NCI-H524 treated with DMSO at 0.1 percent for 48 hours (cell line): ENCODE measurements at regions not wholly inside any gene's neighbourhood (a gene's known extent, or its start where the extent isn't known, plus 50 kb on each side); places are given as distances from the start of the nearest gene placed in this dataset.
A peak's percentile ranks its signal among the peaks of the same experiment; 100 is the strongest.
"Not testable (repeated sequence)": the region's sequence is repeated elsewhere in the genome, so short reads cannot be mapped to it uniquely, and the experiment has no call there.

Source experiments
- DNase-seq: peaks from one replicate; lab custom pipeline; 2025; lab: John Stamatoyannopoulos, UW

DNA sequence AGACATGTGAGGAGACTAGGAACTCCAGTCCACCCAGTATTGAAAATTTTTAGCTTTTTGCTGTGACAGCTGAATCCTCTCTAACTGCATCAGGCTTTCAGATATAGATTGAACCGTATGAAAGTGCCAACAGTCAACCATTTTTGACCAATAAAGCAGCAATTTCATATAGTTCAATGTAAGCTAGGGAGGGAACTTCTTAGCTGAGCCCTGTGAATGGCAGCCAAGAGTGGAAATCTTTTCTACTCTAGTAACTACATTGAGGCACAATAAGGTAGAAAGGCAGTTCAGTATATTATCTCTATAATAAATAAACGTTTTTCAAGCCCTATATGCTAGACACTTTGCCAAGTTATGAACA is 96.3 kb upstream of the TANK start:
- DNase-seq: no peak

DNA sequence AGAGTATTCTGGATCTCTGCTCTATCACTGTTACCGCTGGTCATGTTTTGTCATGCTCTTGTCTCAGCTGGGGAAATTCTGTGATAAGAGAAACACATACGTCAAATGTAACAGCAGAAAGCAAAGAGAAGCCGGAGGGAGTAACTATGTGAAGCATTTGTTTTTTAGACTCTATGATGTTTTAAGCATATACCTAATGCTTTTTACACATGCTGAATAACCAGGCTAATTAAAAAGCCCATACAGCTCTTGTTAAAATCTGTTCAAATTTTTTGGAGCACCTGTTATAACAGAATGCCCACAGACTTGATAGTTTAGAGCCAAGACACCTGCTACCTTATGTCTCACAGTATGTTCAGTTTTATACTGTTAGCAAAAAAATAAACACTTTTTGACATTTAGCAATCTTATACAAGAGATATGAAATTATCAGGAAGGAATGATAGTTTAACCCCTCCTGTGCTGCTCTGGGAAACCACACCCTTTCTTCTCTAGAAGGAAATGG is 92.3 kb upstream of the TANK start:
- peak; percentile 31 for DNase-seq

DNA sequence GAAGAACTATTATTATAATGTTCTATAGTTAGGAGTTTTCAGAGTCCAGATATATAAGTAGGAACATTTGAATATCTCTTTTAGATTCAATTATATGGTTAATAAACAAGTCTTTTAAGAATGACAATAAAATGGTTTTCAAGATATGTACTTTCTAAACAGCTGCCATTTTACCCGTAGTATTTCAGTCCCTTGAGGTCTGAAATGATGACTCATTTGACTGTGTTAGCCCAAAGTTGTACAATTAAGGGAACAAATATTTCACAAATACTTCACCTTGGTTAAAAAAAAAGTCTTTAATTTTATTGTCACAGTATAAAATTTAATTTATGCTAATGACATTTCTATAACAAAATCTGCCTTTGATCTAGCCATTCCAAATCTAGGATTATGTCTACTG is 91.6 kb upstream of the TANK start:
- DNase-seq: no peak

- no peak for DNase-seq
Observed at GRCh38 chr2:161070693-161071479, 89.3 kb upstream of the TANK start.

- DNase-seq: not testable (repeated sequence)
Observed at GRCh38 chr2:161072436-161072835, 87.8 kb upstream of the TANK start.

DNA sequence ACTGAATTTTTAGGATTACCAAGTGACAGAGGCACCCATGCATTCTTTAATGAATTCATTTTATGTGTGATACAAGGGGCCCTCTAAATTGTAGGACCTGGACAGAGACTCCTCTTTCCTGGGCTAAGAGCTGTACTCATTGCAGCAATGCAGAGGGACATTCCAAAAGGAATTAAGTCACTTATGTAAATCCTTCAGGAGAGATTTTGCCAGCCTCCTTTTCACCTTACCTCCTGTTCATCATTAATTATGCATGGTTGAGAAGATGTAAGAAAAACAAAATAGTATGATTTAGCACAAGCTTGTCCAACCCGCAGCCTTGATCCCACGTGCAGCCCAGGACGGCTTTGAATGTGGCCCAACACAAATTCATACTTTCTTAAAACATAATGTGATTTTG is 84.5 kb upstream of the TANK start:
- DNase-seq: no peak

DNA sequence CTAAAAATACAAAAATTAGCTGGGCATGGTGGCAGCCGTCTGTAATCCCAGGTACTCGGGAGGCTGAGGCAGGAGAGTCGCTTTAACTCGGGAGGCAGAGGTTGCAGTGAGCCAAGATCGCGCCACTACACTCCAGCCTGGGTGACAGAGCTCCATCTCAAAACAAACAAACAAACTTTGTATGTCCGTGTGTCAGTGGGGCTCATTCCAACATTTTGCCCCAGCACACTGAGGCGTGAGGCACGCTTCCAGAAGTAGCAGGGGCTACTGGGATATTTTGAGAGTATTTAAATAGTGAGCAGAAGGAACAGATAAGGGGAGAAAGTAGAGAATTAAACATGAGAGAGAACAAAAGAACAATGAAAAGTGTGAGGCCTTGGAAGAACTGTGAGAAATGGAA is 83.3 kb upstream of the TANK start:
- DNase-seq: no peak

DNA sequence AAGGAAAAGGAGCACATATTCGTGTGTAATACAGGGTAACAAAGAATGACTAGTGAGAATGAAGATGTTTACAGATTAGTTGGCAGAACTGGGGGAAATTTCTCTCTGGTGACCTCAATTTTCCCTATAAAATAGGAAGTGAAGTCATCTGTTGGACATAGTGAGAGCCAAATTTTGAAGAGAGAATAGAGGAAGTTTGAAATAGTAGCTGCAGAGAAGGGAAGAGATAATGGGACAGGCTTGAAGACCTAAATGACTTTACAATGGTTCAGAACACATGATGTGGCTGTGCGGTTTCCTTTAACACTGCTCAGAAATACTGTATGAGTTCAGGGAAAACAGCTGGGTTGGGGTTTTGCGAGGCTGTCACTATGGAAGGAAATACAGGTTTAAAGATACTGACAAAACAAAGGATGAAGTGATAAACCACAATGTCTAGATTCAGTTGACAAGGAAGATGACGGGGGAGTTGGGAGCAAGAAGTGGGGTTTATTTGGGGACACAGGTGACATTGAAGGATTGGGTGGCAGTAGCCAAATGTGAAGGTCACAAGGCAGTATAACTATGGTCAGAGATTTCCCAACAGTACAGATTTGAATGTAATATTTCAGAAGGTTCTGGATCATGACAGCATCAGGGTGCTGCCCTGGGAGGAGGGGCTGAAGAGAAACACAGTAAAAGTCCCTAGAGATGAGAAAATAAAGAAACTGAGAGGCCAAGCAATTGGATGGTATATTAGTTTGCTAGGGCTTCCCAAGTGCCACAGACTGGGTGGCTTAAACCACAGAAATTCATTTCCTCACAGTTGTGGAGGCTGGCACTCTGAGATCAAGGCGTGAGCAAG is 82.6 kb upstream of the TANK start:
- no peak for DNase-seq

GRCh38 chr2:161078211-161078539 is 82.1 kb upstream of the TANK start:
- no peak for DNase-seq

GRCh38 chr2:161085149-161085548 is 75.1 kb upstream of the TANK start:
- DNase-seq: no peak

- no peak for DNase-seq
Observed at GRCh38 chr2:161088658-161089350, 71.4 kb upstream of the TANK start.

DNA sequence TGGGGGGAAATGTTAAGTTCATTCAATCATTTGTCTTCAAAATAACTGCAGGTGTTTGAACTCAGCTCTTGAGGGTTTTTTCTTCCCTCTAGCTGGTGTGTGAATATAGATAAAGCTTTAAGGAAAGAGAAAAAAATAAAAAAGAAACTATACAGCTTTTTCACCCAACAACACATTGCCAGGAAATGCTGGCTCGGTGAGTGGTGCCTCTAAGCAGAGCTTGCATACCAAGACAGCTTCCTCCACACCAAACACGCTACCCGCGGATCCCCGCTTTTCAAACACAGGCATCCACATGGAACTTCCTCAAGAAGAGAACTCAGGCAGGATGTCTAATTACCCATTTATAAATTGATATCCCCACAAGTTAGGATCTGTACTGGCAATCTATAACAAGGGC is 69.8 kb upstream of the TANK start:
- no peak for DNase-seq

DNA sequence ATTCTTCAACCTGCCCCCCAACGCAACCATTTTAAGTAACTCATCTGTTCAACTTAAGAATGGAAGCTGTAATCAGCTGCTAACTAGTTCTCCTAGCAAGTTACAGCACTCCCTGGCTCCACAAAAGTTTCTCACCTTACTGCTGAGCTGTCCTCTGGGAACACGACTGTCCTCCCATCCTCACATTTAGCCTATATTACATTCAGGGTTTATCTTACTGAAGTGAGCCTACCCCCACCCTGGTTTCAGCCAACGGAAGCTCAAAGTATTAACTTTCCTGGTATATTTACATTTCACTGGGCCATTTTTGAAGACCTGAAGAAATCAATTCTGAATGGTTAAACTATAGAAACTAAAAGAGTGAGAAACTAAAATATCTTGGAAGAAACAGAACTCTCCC is 64.9 kb upstream of the TANK start:
- no peak for DNase-seq

- no peak for DNase-seq
Observed at GRCh38 chr2:161096336-161096735, 63.9 kb upstream of the TANK start.

DNA sequence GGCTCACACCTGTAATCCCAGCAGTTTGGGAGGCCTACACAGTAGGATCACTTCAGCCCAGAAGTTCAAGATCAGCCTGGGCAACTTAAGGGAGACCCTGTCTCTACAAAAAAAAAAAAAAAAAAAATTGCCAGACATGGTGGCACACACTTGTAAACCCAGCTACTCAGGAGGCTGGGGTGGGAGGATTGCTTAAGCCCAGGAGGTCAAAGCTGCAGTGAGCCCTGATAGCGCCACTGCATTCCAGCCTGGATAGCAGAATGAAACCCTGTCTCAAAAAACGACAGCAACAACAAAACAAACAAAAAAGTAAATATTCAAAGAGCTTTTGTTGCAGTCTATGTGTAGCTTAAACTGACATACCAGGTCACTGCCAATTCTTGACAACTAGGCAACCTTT is 63.1 kb upstream of the TANK start:
- no peak for DNase-seq

DNA sequence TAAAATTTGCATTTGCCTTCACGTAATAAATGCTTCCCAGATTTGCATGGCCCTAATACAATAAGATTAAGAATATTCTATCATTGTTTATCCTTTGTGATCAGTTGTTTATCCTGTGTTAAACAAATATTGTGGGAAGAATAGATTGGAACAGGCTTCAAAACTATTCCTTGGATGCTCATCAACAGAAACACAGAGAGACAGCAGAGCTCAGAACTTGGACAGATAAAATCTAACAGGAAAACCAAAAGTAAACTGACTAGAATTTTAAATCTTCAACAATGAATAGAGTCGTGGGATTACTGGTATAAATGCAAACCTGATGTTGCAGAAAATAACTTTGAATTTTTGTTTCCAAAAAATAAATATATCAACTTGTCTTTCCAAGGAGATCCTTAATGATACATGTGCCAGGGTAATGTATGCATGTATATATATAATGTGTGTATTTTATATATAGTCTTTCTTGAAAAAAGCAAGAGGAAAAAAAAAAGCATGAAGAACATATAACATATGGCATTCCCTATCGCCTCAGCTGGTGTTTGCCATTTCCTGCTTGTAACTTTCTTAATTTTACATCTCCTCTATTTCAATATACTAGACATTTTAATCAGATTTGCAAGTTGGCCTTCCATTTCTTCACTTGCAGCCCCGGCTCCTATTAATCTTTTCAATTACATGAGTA is 59.9 kb upstream of the TANK start:
- DNase-seq: no peak

GRCh38 chr2:161101406-161101805 is 58.8 kb upstream of the TANK start:
- no peak for DNase-seq

GRCh38 chr2:161102770-161103450 is 57.3 kb upstream of the TANK start:
- DNase-seq: no peak

- DNase-seq: no peak
Observed at GRCh38 chr2:161103451-161103831, 56.8 kb upstream of the TANK start.

GRCh38 chr2:161104054-161104553 is 56.1 kb upstream of the TANK start:
- no peak for DNase-seq

GRCh38 chr2:161107265-161107664 is 53.0 kb upstream of the TANK start:
- no peak for DNase-seq
